ENCODE measurements at regions not wholly inside any gene's neighbourhood (a gene's known extent, or its start where the extent isn't known, plus 50 kb on each side); places are given as distances from the start of the nearest gene placed in this dataset.

GRCh38 chr4:35604724-35605123, 639.6 kb downstream of the ARAP2 start:
- Histone ChIP-seq H3K4me3 (no peak overlapping the region), H3K27ac (no peak overlapping the region), H3K27me3 (replicated peaks; ENCODE audit: insufficient read depth) (no peaks in the 10 kb centered on the region), H3K4me1 (replicated peaks) (no peaks in the 10 kb centered on the region), H3K9me3 (no peaks in the 10 kb centered on the region), H3K36me3 (no peaks in the 10 kb centered on the region)
- no peak for DNase-seq (ENCODE audit: low spot score)
- TF ChIP-seq POLR2AphosphoS5 (IDR thresholded peaks at IDR 0.05) (no peak), POLR2A (IDR thresholded peaks at IDR 0.05) (no peak)
- TF ChIP-seq, protein P1, sequence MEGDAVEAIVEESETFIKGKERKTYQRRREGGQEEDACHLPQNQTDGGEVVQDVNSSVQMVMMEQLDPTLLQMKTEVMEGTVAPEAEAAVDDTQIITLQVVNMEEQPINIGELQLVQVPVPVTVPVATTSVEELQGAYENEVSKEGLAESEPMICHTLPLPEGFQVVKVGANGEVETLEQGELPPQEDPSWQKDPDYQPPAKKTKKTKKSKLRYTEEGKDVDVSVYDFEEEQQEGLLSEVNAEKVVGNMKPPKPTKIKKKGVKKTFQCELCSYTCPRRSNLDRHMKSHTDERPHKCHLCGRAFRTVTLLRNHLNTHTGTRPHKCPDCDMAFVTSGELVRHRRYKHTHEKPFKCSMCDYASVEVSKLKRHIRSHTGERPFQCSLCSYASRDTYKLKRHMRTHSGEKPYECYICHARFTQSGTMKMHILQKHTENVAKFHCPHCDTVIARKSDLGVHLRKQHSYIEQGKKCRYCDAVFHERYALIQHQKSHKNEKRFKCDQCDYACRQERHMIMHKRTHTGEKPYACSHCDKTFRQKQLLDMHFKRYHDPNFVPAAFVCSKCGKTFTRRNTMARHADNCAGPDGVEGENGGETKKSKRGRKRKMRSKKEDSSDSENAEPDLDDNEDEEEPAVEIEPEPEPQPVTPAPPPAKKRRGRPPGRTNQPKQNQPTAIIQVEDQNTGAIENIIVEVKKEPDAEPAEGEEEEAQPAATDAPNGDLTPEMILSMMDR (IDR thresholded peaks at IDR 0.05) = no peak
- 58% methylated on average over 1 of the region's 1 CpG for WGBS
- intact Hi-C loops (cut with DNase I) = no loop called here

DNA sequence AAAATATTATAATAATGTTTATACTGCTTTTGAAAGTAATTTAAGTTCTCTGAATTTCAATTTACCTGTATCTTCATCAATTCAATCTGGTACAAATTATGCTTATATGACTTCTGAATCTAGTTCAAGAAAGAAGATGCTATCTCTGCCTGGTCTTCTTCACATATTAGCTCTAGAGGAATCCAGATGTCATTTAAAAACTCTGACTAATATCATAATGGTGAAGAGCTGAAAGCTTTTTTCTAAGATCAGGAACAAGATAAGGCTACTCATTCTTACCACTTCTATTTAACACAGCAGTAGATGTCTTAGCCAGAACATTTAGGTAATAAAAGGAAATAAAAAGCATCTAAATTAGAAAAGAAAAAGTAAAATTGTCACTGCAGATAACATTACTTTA, 636.1 kb downstream of the ARAP2 start:
- H3K27me3 ChIP-seq (replicated peaks; ENCODE audit: insufficient read depth) = no peaks in the 10 kb centered on the region
- H3K4me3 ChIP-seq = no peak overlapping the region
- intact Hi-C loops (cut with DNase I) = no loop called here
- TF ChIP-seq, protein P1 (IDR thresholded peaks at IDR 0.05) = no peak
- TF ChIP-seq POLR2AphosphoS5 (IDR thresholded peaks at IDR 0.05) (no peak), POLR2A (IDR thresholded peaks at IDR 0.05) (no peak)
- no peaks in the 10 kb centered on the region for H3K9me3 ChIP-seq
- no peak overlapping the region for H3K27ac ChIP-seq
- no peak for DNase-seq (ENCODE audit: low spot score)
- H3K4me1 ChIP-seq (replicated peaks) = no peaks in the 10 kb centered on the region
- no peaks in the 10 kb centered on the region for H3K36me3 ChIP-seq

DNA sequence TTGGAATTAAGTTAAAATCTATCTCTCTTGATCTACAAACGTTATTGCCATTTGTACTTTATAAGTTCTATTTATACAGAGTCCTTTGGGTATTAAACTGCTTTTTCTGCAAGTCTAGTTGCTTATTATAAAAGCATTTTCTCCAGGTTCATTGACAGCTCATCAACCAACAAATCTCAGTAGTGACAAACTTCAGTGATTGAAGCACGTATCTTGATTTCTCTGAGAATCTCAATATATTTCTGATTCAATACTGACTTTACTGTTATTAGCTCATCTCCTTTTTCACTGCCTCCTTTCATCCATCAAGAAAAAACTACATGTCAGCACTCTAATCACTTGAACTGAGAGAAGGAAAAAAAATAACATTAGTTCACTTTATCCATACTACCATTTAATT, 630.2 kb downstream of the ARAP2 start:
- H3K4me1 ChIP-seq (replicated peaks) = no peaks in the 10 kb centered on the region
- DNase-seq (ENCODE audit: low spot score) = no peak
- WGBS = 54% methylated on average over 2 of the region's 2 CpGs
- no peaks in the 10 kb centered on the region for H3K27me3 ChIP-seq (replicated peaks; ENCODE audit: insufficient read depth)
- H3K9me3 ChIP-seq = no peaks in the 10 kb centered on the region
- intact Hi-C loops (cut with DNase I) = no loop called here
- H3K27ac ChIP-seq = no peak overlapping the region
- no peak for TF ChIP-seq POLR2A (IDR thresholded peaks at IDR 0.05)
- TF ChIP-seq, protein P1 (IDR thresholded peaks at IDR 0.05) = no peak
- TF ChIP-seq POLR2AphosphoS5 (IDR thresholded peaks at IDR 0.05) = no peak
- no peak overlapping the region for H3K4me3 ChIP-seq
- H3K36me3 ChIP-seq = no peaks in the 10 kb centered on the region

- Histone ChIP-seq H3K27ac (no peak overlapping the region), H3K4me3 (no peak overlapping the region), H3K27me3 (replicated peaks; ENCODE audit: insufficient read depth) (no peaks in the 10 kb centered on the region), H3K4me1 (replicated peaks) (no peaks in the 10 kb centered on the region), H3K9me3 (no peaks in the 10 kb centered on the region), H3K36me3 (no peaks in the 10 kb centered on the region)
- WGBS = 76% methylated on average over 3 of the region's 3 CpGs
- TF ChIP-seq POLR2A (IDR thresholded peaks at IDR 0.05) = no peak
- TF ChIP-seq, protein P1 (IDR thresholded peaks at IDR 0.05) = no peak
- TF ChIP-seq POLR2AphosphoS5 (IDR thresholded peaks at IDR 0.05) = no peak
- intact Hi-C loops (cut with DNase I) = no loop called here
- DNase-seq (ENCODE audit: low spot score) = no peak
These were observed 604.4 kb downstream of the ARAP2 start for GRCh38 chr4:35639929-35640328.

GRCh38 chr4:35643661-35644060, 600.7 kb downstream of the ARAP2 start:
- Histone ChIP-seq H3K36me3 (no peaks in the 10 kb centered on the region), H3K27me3 (replicated peaks; ENCODE audit: insufficient read depth) (no peaks in the 10 kb centered on the region), H3K27ac (no peak overlapping the region), H3K4me3 (no peak overlapping the region), H3K9me3 (no peaks in the 10 kb centered on the region), H3K4me1 (replicated peaks) (no peaks in the 10 kb centered on the region)
- TF ChIP-seq, protein P1 (IDR thresholded peaks at IDR 0.05) = no peak
- TF ChIP-seq POLR2AphosphoS5 (IDR thresholded peaks at IDR 0.05) = no peak
- TF ChIP-seq POLR2A (IDR thresholded peaks at IDR 0.05) = no peak
- DNase-seq (ENCODE audit: low spot score) = no peak
- intact Hi-C loops (cut with DNase I) = no loop called here
